ENCODE measurements at regions not wholly inside any gene's neighbourhood (a gene's known extent, or its start where the extent isn't known, plus 50 kb on each side); places are given as distances from the start of the nearest gene placed in this dataset.

GRCh38 chr13:18961383-18962117 is 220.1 kb downstream of the TUBA3C start:
- no peak overlapping the region for H3K27ac ChIP-seq
- no peak for TF ChIP-seq EP300 (IDR thresholded peaks at IDR 0.05)
- no peak for TF ChIP-seq POLR2A (IDR thresholded peaks at IDR 0.05)
- no peak for TF ChIP-seq POLR2AphosphoS5 (IDR thresholded peaks at IDR 0.05)
- TF ChIP-seq CTCF (IDR thresholded peaks at IDR 0.05), result no peak
- DNase-seq (ENCODE audit: low spot score in 2 of 2), result peak in 1 of 2 donors; percentile 52
- H3K9me3 ChIP-seq, result peaks cover 21% of the 10 kb centered on the region
- H3K27me3 ChIP-seq, result no peaks in the 10 kb centered on the region
- H3K4me3 ChIP-seq, result no peak overlapping the region
- H3K4me1 ChIP-seq, result no peaks in the 10 kb centered on the region
- 67% methylated on average over 3 of the region's 4 CpGs for whole genome bisulfite sequencing
- H3K36me3 ChIP-seq, result no peaks in the 10 kb centered on the region

GRCh38 chr13:18960637-18961227 is 220.9 kb downstream of the TUBA3C start:
- Histone ChIP-seq H3K9me3 (peaks cover 21% of the 10 kb centered on the region), H3K4me1 (no peaks in the 10 kb centered on the region)

GRCh38 chr13:18959996-18960395 is 221.6 kb downstream of the TUBA3C start:
- no peak for DNase-seq (ENCODE audit: low spot score in 2 of 2)
- H3K4me1 ChIP-seq, result no peaks in the 10 kb centered on the region
- H3K36me3 ChIP-seq, result no peaks in the 10 kb centered on the region
- no peak overlapping the region for H3K4me3 ChIP-seq
- H3K27ac ChIP-seq, result no peak overlapping the region
- WGBS, result 81% methylated on average over 4 of the region's 6 CpGs
- H3K9me3 ChIP-seq, result peaks cover 21% of the 10 kb centered on the region
- no peak for TF ChIP-seq POLR2AphosphoS5 (IDR thresholded peaks at IDR 0.05)
- no peak for TF ChIP-seq POLR2A (IDR thresholded peaks at IDR 0.05)
- no peak for TF ChIP-seq CTCF (IDR thresholded peaks at IDR 0.05)
- no peak for TF ChIP-seq EP300 (IDR thresholded peaks at IDR 0.05)
- no peaks in the 10 kb centered on the region for H3K27me3 ChIP-seq

More at GRCh38 chr13:18960637-18961227, 220.9 kb downstream of the TUBA3C start:
- Histone ChIP-seq H3K36me3 (no peaks in the 10 kb centered on the region), H3K27me3 (no peaks in the 10 kb centered on the region), H3K4me3 (no peak overlapping the region), H3K27ac (no peak overlapping the region)
- DNase-seq (ENCODE audit: low spot score in 2 of 2), result no peak
- 40% methylated on average over 4 of the region's 5 CpGs for WGBS
- TF ChIP-seq POLR2A (IDR thresholded peaks at IDR 0.05) (no peak), CTCF (IDR thresholded peaks at IDR 0.05) (no peak), EP300 (IDR thresholded peaks at IDR 0.05) (no peak), POLR2AphosphoS5 (IDR thresholded peaks at IDR 0.05) (no peak)

- no peak for TF ChIP-seq POLR2AphosphoS5 (IDR thresholded peaks at IDR 0.05)
- TF ChIP-seq EP300 (IDR thresholded peaks at IDR 0.05), result no peak
- TF ChIP-seq POLR2A (IDR thresholded peaks at IDR 0.05), result no peak
- TF ChIP-seq CTCF (IDR thresholded peaks at IDR 0.05), result no peak
- Histone ChIP-seq H3K27ac (no peak overlapping the region), H3K36me3 (no peaks in the 10 kb centered on the region), H3K27me3 (no peaks in the 10 kb centered on the region), H3K9me3 (peaks cover 21% of the 10 kb centered on the region), H3K4me3 (no peak overlapping the region), H3K4me1 (no peaks in the 10 kb centered on the region)
- no peak for DNase-seq (ENCODE audit: low spot score in 2 of 2)
- WGBS, result 100% methylated on average over 1 of the region's 2 CpGs
These were observed 222.4 kb downstream of the TUBA3C start for GRCh38 chr13:18959229-18959628.

GRCh38 chr13:18956473-18957078 is 225.0 kb downstream of the TUBA3C start:
- H3K27me3 ChIP-seq, result no peaks in the 10 kb centered on the region
- no peaks in the 10 kb centered on the region for H3K4me1 ChIP-seq
- DNase-seq (ENCODE audit: low spot score in 2 of 2), result no peak
- H3K4me3 ChIP-seq, result no peak overlapping the region
- peaks cover 21% of the 10 kb centered on the region for H3K9me3 ChIP-seq
- no peak overlapping the region for H3K27ac ChIP-seq
- no peak for TF ChIP-seq CTCF (IDR thresholded peaks at IDR 0.05)
- no peak for TF ChIP-seq EP300 (IDR thresholded peaks at IDR 0.05)
- TF ChIP-seq POLR2A (IDR thresholded peaks at IDR 0.05), result no peak
- no peak for TF ChIP-seq POLR2AphosphoS5 (IDR thresholded peaks at IDR 0.05)
- WGBS, result 79% methylated on average over 4 of the region's 4 CpGs
- no peaks in the 10 kb centered on the region for H3K36me3 ChIP-seq
